ENCODE measurements at regions not wholly inside any gene's neighbourhood (a gene's known extent, or its start where the extent isn't known, plus 50 kb on each side); places are given as distances from the start of the nearest gene placed in this dataset.

DNA sequence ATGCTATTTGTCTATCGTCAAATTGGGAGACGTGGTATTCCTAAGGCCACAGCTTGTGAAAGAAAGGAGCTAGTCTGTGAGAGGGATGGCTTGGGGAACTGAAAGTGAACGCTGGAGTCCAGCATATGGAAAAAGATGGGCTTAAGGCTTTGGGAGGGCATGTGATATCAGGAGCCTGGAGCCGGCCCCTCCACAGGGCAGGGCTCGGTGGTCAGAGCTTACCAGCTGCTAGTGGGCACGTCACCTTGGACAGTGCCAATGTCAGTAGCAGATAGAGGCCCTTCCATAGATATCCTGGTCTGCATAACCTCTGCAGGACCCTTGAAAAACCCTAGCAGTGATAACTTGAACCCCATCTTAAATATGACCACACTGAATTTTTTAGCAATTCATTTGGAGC, 259.1 kb upstream of the RAB6C start:
- Histone ChIP-seq H3K27me3 (ENCODE audit: control insufficient read depth, insufficient read depth, low read length) (no peaks in the 10 kb centered on the region), H3K9me3 (ENCODE audit: control insufficient read depth, insufficient read depth, low read length) (no peaks in the 10 kb centered on the region), H3K36me3 (ENCODE audit: control insufficient read depth, insufficient read depth, low read length) (no peaks in the 10 kb centered on the region), H3K4me3 (ENCODE audit: low read depth, low read length) (no peak overlapping the region), H3K9ac (ENCODE audit: low read depth, low read length) (no peak overlapping the region), H3K4me1 (ENCODE audit: control insufficient read depth, insufficient read depth, low read length) (no peaks in the 10 kb centered on the region)

GRCh38 chr2:129720761-129721160, 258.7 kb upstream of the RAB6C start:
- H3K4me1 ChIP-seq (ENCODE audit: control insufficient read depth, insufficient read depth, low read length), result no peaks in the 10 kb centered on the region
- no peaks in the 10 kb centered on the region for H3K36me3 ChIP-seq (ENCODE audit: control insufficient read depth, insufficient read depth, low read length)
- H3K9ac ChIP-seq (ENCODE audit: low read depth, low read length), result no peak overlapping the region
- no peaks in the 10 kb centered on the region for H3K9me3 ChIP-seq (ENCODE audit: control insufficient read depth, insufficient read depth, low read length)
- H3K4me3 ChIP-seq (ENCODE audit: low read depth, low read length), result no peak overlapping the region
- no peaks in the 10 kb centered on the region for H3K27me3 ChIP-seq (ENCODE audit: control insufficient read depth, insufficient read depth, low read length)

DNA sequence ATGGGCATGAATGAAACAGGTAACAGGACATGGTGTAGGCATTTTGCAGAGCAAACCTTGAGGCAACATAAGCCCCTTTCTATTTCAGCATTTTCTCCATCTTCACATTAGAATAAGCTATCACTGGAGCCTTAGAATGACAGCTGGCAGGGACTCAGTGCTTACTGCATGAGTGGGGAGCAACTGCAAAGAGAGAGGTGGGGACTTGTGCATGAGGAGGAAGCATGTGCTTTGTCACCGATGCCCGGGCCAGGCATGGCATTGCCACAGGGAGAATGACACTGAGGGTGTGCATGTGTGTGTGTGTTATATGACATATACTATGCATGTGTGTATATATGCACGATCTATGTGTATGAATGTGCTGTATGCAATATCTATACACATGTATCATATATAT, 258.2 kb upstream of the RAB6C start:
- Histone ChIP-seq H3K4me3 (ENCODE audit: low read depth, low read length) (no peak overlapping the region), H3K4me1 (ENCODE audit: control insufficient read depth, insufficient read depth, low read length) (no peaks in the 10 kb centered on the region), H3K9me3 (ENCODE audit: control insufficient read depth, insufficient read depth, low read length) (no peaks in the 10 kb centered on the region), H3K36me3 (ENCODE audit: control insufficient read depth, insufficient read depth, low read length) (no peaks in the 10 kb centered on the region), H3K9ac (ENCODE audit: low read depth, low read length) (no peak overlapping the region), H3K27me3 (ENCODE audit: control insufficient read depth, insufficient read depth, low read length) (no peaks in the 10 kb centered on the region)

- Histone ChIP-seq H3K4me3 (ENCODE audit: low read depth, low read length) (no peak overlapping the region), H3K9ac (ENCODE audit: low read depth, low read length) (no peak overlapping the region), H3K36me3 (ENCODE audit: control insufficient read depth, insufficient read depth, low read length) (no peaks in the 10 kb centered on the region), H3K27me3 (ENCODE audit: control insufficient read depth, insufficient read depth, low read length) (no peaks in the 10 kb centered on the region), H3K9me3 (ENCODE audit: control insufficient read depth, insufficient read depth, low read length) (no peaks in the 10 kb centered on the region), H3K4me1 (ENCODE audit: control insufficient read depth, insufficient read depth, low read length) (no peaks in the 10 kb centered on the region)
Observed at GRCh38 chr2:129721846-129722245, 257.6 kb upstream of the RAB6C start.

GRCh38 chr2:129722306-129723019, 257.0 kb upstream of the RAB6C start:
- Histone ChIP-seq H3K4me1 (ENCODE audit: control insufficient read depth, insufficient read depth, low read length) (no peaks in the 10 kb centered on the region), H3K9ac (ENCODE audit: low read depth, low read length) (no peak overlapping the region), H3K4me3 (ENCODE audit: low read depth, low read length) (no peak overlapping the region), H3K27me3 (ENCODE audit: control insufficient read depth, insufficient read depth, low read length) (no peaks in the 10 kb centered on the region), H3K36me3 (ENCODE audit: control insufficient read depth, insufficient read depth, low read length) (no peaks in the 10 kb centered on the region), H3K9me3 (ENCODE audit: control insufficient read depth, insufficient read depth, low read length) (no peaks in the 10 kb centered on the region)

DNA sequence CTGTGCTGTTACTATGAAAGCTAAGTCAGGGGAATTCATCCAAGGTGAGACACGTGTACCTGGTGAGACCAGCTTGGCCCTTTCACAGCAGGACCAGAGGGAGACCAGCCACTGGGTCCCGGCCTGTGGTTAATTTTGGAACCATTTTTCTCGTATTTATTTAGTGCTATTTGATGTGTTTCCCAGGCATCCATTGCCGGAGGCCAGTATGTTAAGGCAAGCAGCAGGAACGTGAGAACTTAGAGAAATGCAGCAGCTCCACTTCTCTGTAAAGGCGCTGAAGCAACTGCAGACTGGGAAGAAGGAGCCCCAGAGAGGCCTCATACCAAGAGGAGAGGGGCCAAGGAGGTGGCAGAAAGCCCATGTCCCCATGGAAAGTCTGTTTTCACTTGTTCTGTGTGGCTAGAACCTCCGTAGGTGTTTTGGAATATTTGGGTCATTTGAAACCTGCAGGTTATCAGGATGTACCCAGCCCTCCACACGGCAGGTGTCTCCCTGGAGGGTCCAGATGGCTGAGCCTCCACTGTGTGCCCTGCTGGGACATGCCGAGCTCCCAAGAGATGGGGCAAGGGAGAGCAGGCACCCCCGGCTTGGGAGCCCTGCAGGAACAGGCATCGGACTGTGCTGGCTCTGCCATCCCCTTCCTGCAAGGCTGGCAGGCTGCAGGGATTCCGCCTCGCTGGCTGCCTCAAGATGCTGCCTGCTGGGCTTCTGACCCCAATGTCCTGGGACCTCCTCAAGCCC, 256.0 kb upstream of the RAB6C start:
- H3K4me3 ChIP-seq (ENCODE audit: low read depth, low read length), result no peak overlapping the region
- no peaks in the 10 kb centered on the region for H3K27me3 ChIP-seq (ENCODE audit: control insufficient read depth, insufficient read depth, low read length)
- no peaks in the 10 kb centered on the region for H3K36me3 ChIP-seq (ENCODE audit: control insufficient read depth, insufficient read depth, low read length)
- no peaks in the 10 kb centered on the region for H3K9me3 ChIP-seq (ENCODE audit: control insufficient read depth, insufficient read depth, low read length)
- H3K9ac ChIP-seq (ENCODE audit: low read depth, low read length), result no peak overlapping the region
- H3K4me1 ChIP-seq (ENCODE audit: control insufficient read depth, insufficient read depth, low read length), result no peaks in the 10 kb centered on the region

DNA sequence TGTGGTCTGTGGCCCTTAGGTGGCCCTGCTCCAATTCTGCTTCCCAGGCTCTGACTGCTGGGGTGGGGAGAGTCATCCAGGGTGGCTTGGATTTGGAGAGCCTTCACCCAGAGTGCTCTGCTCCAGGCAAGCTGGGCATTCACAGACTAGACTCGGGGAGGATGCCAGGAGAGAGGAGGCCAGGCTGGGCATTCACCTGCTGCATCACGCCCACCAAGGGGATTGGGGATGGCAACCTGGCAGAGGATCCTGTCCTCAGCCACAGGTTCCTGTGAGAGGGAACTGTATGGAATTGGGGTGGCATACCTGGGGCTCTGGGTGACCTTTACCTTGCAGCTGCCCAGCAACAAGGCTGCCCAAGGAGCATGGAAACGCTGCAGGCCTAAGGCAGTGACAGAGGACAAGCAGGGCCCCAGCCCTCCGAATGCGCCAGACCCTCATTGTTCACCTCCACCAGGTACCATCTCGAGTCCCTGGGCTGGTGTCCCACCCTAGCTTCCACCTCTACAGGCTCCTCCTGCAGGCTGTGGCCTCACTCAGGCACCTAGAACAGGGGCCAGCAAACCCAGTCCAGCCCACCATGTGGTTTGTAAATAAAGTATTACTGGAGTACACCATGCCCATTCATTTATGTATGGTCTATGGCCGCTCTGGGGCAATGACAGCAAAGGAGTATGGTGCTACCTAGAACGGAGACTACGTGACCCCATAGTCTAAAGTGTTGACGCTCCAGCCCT, 255.3 kb upstream of the RAB6C start:
- Histone ChIP-seq H3K36me3 (ENCODE audit: control insufficient read depth, insufficient read depth, low read length) (no peaks in the 10 kb centered on the region), H3K9me3 (ENCODE audit: control insufficient read depth, insufficient read depth, low read length) (no peaks in the 10 kb centered on the region), H3K9ac (ENCODE audit: low read depth, low read length) (no peak overlapping the region), H3K4me1 (ENCODE audit: control insufficient read depth, insufficient read depth, low read length) (no peaks in the 10 kb centered on the region), H3K4me3 (ENCODE audit: low read depth, low read length) (no peak overlapping the region), H3K27me3 (ENCODE audit: control insufficient read depth, insufficient read depth, low read length) (no peaks in the 10 kb centered on the region)

DNA sequence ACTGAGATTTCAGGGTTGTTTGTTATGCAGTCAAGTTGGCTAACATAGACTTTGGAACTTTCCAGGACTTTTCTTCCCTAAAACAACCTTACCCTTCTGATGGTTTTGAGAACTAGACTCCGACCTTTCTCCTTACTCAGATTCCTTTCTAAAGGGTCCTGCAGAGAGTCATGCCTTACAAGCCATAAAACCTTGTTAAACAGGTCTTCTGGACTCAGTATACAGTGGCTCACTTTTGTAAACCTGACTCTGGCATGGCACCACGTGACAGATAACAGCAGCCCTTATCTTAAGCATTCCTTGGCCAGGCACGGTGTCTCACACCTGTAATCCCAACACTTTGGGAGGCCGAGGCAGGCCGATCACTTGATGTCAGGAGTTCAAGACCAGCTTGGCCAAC, 253.2 kb upstream of the RAB6C start:
- H3K4me3 ChIP-seq (ENCODE audit: low read depth, low read length), result no peak overlapping the region
- no peak overlapping the region for H3K9ac ChIP-seq (ENCODE audit: low read depth, low read length)
- no peaks in the 10 kb centered on the region for H3K27me3 ChIP-seq (ENCODE audit: control insufficient read depth, insufficient read depth, low read length)
- H3K4me1 ChIP-seq (ENCODE audit: control insufficient read depth, insufficient read depth, low read length), result no peaks in the 10 kb centered on the region
- H3K9me3 ChIP-seq (ENCODE audit: control insufficient read depth, insufficient read depth, low read length), result no peaks in the 10 kb centered on the region
- no peaks in the 10 kb centered on the region for H3K36me3 ChIP-seq (ENCODE audit: control insufficient read depth, insufficient read depth, low read length)

GRCh38 chr2:129727286-129727685, 252.2 kb upstream of the RAB6C start:
- Histone ChIP-seq H3K4me3 (ENCODE audit: low read depth, low read length) (no peak overlapping the region), H3K4me1 (ENCODE audit: control insufficient read depth, insufficient read depth, low read length) (no peaks in the 10 kb centered on the region), H3K9me3 (ENCODE audit: control insufficient read depth, insufficient read depth, low read length) (no peaks in the 10 kb centered on the region), H3K27me3 (ENCODE audit: control insufficient read depth, insufficient read depth, low read length) (no peaks in the 10 kb centered on the region), H3K36me3 (ENCODE audit: control insufficient read depth, insufficient read depth, low read length) (no peaks in the 10 kb centered on the region), H3K9ac (ENCODE audit: low read depth, low read length) (no peak overlapping the region)

DNA sequence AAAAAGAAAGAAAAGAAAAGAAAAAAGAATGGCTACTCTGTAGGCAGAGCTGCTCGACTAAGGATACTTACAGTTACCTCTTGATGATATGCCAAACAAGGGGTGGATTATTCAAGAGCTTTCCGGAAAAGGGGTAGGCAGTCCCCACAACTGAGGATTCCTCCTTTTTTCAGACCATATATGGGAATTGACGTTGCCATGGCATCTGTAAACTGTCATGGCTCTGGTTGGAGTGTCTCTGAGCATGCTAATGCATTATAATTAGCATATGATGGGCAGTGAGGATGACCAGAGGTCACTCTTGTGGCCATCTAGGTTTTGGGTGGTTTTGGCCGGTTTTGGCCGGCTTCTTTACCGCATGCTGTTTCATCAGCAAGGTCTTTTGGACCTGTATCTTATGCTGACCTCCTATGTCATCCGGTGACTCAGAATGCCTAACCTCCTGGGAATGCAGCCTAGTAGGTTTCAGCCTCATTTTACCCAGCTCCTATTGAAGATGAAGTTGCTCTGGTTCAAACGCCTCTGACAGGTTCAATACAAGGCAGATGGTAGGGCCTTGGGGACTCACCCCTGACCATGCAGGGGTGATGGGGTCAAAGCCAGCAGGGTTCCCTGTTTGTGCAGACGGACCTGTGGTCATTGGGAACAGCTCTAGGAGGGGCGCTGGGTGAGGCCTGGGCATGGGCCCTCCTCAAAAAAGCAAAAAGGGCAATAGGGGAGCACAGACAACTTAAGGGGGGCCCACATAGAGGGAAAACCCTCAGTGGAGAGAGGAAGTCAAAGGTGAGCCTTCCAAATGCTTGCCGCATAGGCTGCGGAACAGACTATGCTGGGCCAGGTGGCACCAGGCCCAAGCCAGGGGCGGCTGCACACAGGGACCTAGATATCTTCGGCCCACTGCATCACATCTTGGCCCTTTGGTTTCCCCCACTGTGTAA, 251.2 kb upstream of the RAB6C start:
- Histone ChIP-seq H3K4me1 (ENCODE audit: control insufficient read depth, insufficient read depth, low read length) (no peaks in the 10 kb centered on the region), H3K4me3 (ENCODE audit: low read depth, low read length) (no peak overlapping the region), H3K9ac (ENCODE audit: low read depth, low read length) (no peak overlapping the region), H3K9me3 (ENCODE audit: control insufficient read depth, insufficient read depth, low read length) (no peaks in the 10 kb centered on the region), H3K36me3 (ENCODE audit: control insufficient read depth, insufficient read depth, low read length) (no peaks in the 10 kb centered on the region), H3K27me3 (ENCODE audit: control insufficient read depth, insufficient read depth, low read length) (no peaks in the 10 kb centered on the region)

DNA sequence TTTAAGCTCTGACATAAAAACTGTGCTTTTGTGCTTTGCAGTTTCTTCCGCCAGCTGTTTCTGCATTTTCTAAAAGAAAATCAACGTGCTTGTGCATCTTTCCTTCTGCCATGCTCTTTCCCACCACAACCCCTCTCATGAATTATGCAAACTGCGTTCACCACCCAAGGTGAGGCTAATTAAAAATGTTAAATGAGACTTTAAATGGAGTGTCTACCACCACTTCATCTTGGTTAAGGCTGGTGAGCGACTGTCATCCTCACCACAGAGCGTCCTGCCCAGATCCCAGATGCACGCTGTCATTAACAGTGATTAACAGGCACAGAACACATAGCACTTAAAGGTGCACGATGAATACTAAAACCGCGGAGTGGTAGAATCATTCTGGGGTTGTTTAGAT, 250.5 kb upstream of the RAB6C start:
- H3K4me1 ChIP-seq (ENCODE audit: control insufficient read depth, insufficient read depth, low read length), result no peaks in the 10 kb centered on the region
- no peaks in the 10 kb centered on the region for H3K27me3 ChIP-seq (ENCODE audit: control insufficient read depth, insufficient read depth, low read length)
- H3K36me3 ChIP-seq (ENCODE audit: control insufficient read depth, insufficient read depth, low read length), result no peaks in the 10 kb centered on the region
- H3K9ac ChIP-seq (ENCODE audit: low read depth, low read length), result no peak overlapping the region
- no peak overlapping the region for H3K4me3 ChIP-seq (ENCODE audit: low read depth, low read length)
- H3K9me3 ChIP-seq (ENCODE audit: control insufficient read depth, insufficient read depth, low read length), result no peaks in the 10 kb centered on the region
